ENCODE measurements at regions not wholly inside any gene's neighbourhood (a gene's known extent, or its start where the extent isn't known, plus 50 kb on each side); places are given as distances from the start of the nearest gene placed in this dataset.

GRCh38 chr2:106631281-106631680, 144.1 kb downstream of the CD8B2 start:
- DNase-seq = no peak

DNA sequence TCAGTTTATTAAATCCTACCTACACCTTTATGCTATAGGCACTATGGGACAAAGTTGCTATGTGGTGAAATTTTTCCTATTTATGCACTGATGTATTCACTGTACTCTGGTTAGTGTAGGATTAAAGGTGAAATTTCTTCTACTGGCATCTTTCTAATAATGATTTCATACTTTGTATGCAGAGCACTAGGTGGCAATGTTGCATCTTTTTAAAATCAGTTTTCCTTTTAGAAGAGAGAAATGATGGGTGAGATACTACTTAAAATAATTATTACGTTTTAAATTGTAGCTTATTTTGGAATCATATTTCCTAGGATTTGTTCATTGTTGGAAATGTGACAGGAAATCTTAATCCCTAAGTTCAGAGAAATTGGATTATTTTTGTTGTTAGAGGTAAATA, 150.9 kb downstream of the CD8B2 start:
- peak; percentile 41 for DNase-seq

DNA sequence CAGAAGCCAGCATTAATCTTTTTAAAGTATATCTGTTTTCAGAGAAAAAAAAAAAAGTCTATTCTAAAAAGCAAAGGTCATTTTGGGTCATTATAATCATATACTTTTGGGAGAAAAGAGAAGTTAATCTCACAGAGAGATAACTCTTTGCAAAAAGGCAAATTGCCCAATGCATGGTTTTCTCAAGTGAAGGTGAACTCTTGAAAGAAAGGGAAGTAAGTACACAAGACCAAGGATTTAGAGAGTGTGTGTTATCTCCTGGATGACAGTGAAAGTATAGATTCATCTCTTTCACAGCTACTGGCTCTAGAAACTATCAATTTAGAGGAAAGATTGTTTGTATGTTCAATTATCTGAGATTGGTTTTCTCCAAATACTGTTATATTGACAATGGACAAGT, 151.4 kb downstream of the CD8B2 start:
- DNase-seq = no peak

- DNase-seq = peak; percentile 4
These were observed 155.5 kb downstream of the CD8B2 start for GRCh38 chr2:106642679-106643078.

DNA sequence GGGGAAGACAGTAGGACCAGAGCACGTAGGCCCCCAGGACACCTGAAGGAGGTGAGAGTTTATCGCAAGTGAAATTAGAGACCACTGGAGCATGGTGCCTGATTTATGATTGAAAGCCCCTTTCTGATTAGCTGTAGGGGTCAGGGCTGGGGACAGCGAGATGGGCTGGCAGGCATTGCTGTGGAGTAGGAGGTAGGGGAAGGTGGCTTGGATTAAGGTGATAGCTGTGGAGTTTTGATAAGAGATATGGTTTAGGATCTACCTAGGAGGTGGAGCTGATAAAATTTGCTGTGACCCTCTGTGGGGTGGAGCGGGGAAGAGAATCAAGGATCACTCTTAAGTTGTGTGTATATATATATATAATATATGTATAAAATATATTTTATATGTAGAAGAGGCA, 157.5 kb downstream of the CD8B2 start:
- DNase-seq = no peak

- no peak for DNase-seq
These were observed 159.4 kb downstream of the CD8B2 start for GRCh38 chr2:106646605-106647004.

DNA sequence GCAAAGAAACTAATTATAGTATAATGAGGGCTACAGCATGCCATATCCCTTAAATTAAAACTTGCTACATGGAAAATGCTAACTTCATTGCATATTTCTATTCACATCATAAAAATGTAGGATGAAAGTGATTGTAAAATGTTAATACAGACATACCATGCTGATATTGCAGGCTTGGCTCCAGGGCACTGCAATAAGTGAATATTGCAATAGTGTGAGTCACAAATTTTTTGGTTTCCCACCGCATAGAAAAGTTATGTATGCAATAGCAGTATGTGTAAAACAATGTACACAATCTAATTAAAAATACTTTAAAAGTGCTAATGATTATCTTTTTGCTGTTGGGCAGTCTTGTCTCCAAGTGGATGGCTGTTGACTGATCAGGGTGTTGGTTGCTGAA, 162.1 kb downstream of the CD8B2 start:
- peak; percentile 35 for DNase-seq

- DNase-seq = no peak
These were observed 166.3 kb downstream of the CD8B2 start for GRCh38 chr2:106653465-106653864.

GRCh38 chr2:106658616-106659015, 171.5 kb downstream of the CD8B2 start:
- no peak for DNase-seq

- DNase-seq = no peak
These were observed 177.5 kb downstream of the CD8B2 start for GRCh38 chr2:106664669-106665068.

DNA sequence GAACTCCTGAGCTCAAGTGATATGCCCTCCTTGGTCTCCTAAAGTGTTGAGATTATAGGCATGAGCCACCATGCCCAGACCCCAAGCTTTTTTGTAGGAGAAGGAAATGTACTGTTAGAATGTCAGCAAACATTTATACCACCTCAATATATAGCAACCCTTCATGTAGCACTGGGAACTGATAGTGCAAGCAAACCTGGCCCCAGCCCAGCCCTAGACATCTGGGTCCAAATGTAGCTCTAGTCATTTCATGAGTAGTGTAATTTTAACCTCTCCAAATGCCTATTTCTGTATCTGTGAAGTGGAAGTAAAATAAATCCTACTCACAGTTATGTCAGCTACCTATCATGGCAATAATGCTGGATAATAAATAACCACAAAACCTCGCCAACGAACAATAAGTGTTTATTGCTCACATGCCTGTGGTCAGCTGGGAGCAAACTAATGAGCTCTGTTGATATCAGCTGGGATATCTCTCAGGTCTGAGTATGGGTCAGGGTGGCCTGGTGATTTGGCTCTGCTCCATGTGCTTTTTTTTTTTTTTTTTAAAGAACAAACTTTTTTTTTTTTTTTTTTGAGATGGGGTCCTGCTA, 180.4 kb downstream of the CD8B2 start:
- no peak for DNase-seq

GRCh38 chr2:106685180-106685897, 198.2 kb downstream of the CD8B2 start:
- no peak for DNase-seq

DNA sequence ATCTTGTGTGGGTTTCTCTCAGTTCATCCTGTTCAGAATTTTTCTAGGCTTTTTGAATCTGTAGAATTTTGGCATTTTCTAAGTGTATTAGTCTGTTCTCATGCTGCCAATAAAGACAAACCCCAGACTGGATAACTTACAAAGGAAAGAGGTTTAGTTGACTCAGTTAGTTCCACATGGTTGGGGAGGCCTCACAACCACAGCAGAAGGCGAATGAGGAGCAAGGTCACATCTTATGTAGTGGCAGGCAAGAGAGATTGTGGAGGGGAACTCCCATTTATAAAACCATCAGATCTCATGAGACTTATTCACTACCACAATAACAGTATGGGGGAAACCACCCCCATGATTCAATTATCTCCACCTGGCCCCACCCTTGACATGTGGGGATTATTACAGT, 199.2 kb downstream of the ST6GAL2 start:
- no peak for DNase-seq

DNA sequence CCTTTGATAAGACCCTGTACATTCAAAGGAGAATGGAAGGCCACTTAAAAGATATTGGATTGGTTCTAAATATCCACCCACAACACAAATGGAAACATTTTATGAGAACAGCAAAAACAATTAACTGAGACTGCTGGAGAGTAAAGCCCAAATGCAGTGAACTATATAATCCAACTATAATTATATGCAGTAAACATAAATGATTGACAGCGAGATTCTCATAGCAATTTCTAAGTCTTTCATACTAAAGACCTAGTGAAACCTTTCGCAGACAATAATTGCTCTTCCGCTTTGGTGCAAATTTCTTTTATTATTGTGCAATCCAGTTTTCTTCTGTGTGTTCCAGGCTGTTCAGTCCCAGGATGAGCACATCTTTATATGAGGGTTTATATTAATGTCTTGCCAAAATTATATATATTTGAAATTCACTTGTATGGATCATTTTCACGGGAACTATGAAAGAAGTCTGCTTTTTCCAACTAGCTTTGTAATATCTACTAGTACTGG, 190.9 kb downstream of the ST6GAL2 start:
- DNase-seq = no peak

DNA sequence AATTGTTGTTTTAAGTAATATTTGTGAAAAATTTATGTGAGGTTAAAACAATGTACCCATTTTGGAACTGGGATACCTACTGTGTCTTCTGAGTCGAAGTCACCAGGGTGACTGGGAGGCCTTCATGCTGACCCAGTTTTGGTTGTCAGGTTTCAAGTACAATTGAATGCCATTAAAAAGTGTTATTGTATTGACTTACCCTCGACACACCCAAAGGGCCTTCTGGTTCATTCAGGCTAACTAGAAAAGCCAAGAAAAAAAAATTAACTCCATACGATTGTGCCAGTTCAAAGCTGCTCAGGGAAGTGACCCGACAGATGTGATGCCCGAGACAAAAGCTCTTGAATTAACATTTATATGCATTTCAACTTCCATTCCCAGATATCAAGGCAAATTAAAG, 190.0 kb downstream of the ST6GAL2 start:
- DNase-seq = no peak

DNA sequence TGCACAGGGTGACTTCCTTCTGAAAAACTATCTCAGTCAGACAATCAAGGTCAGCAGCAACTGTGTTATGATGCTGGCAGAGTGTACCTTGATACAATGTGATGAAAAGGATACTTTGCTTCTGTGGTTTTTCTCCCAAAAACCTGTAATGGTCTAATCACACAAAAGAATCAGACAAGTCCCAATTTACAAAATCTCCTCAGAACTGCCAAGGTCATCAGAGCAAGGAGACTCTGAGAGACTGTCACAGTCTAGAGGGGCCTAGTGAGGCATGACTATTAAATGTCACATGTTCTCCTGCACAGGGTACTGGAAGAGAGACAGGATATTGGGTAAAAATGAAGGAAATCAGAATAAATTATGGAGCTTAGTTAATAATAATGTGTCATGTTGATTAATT, 185.4 kb downstream of the ST6GAL2 start:
- no peak for DNase-seq

DNA sequence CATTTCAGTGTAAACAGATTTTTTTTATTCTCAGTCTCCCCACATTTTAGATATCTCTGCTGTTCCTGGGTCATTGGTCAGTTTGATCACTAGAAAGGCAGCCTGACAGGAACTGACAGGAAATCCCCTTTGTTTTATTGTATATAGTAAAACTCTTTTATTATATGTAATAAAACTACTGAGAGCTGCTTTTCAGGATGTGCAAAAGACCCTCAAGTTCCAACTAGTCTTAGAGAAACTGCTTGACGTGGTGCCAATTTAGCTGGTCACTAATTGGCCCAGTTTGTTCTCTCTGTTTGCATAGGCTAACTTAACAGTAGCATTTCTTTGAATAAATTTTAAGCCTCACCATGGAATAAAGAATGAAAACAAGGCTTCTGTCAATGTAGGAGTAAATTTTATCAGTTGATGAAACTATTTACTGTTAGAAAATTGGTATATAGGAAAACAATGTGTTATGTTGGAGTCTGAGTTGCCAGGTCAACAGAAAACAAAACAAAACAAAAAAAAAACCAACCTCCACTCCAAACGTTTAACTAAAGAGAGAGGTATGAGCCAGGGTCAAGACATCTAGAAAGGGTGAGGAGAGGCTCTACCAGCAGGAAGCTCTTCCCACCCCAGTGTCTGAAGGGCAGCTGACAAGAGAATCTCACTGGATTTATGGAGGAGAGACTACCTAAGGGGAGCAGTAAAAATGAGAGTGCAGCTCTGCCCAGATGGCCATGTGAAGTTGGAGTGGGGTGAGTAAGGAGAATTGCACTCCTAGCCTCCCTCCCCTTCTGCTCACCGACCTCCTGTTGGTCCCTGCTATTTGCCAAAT, 184.6 kb downstream of the ST6GAL2 start:
- no peak for DNase-seq

DNA sequence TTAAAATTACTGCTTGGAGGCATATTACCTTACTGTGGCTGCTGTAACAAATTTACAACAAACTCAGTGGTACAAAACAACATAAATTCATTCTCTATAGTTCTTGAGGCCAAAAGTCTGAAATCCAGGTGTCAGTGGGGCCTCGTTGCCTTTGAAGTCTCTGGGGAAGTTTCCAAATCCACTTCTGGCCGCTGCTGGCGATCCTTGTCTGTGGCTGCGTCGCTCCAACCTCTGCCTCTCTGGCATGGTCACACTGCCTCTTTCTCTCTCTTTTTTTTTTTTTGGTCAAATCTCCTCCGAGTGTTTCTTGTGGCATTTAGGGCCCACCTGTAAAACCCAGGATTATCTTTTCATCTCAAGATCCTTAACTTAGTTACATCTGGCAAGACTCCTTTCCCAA, 182.8 kb downstream of the ST6GAL2 start:
- DNase-seq = no peak

- DNase-seq = no peak
These were observed 181.2 kb downstream of the ST6GAL2 start for GRCh38 chr2:106704798-106705197.

DNA sequence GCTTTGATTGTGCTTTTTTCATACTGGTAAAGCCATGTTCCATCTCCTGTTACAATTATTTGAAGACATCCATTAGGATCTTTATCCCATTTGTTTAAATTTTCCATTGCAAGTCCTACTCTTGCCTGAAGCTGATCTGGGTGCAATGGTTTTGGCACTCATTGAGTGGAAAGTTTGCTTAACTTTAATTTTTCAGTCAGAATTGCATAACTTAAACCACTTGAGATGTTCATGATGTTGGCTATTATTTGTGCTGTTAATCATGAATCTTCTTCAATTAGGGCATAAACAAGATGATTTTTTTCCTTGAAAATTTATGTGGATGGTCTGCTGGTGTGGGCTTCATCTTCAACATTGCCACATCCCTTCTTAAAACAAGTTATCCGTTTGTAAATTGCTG, 180.1 kb downstream of the ST6GAL2 start:
- no peak for DNase-seq

DNA sequence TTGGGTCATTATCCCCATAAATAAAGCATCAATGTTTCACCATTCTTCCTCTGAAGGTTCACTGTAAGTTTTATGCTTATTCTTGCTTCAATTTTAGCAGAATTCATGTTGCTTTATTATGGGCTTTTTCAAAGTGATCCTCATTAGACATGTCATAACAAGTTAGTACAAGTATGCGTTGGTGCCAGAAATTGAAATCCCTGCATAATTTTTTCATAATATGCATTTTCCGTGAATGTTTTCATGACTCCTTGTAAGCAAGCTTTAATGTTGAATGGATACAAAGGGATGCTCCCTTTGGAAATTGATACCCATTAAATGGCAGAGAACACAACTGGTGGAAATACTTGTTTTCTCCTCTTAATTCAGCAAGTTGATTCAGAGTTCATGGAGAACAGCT, 179.7 kb downstream of the ST6GAL2 start:
- no peak for DNase-seq

DNA sequence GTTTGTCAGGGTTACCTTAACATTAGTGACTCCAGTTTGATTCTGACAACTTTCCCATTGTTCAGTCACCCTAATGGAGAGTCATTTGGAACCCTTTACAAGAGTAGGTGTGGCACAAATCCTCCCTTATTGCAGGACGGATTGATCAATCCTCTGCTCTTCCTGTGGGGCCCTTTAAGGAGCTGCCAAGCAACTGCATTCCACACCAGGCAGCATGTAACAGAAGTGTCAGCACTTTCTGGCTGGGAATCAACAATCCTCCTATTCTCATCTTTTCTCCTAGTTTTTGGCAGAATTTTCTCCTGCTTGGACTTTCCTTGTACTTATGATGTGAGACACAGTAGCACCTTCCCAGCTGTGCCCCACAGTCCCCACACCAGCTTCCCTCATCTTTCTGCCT, 177.8 kb downstream of the ST6GAL2 start:
- DNase-seq = no peak

- DNase-seq = no peak
These were observed 176.7 kb downstream of the ST6GAL2 start for GRCh38 chr2:106709229-106709628.

DNA sequence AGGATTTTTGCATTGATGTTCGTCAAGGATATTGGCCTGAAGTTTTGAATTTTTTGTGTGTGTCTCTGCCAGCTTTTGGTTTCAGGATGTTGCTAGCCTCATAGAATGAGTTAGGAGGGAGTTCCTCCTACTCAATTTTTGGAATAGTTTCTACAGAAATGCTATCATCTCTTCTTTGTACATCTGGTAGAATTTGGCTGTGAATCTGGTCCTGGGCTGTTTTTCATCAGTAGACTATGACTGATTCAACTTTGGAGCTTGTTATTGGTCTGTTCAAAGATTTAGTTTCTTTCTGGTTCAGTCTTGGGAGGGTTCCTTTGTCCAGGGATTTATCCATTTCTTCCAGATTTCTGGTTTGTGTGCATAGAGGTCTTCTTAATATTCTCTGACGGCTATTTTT, 166.7 kb downstream of the ST6GAL2 start:
- no peak for DNase-seq
